GM18951 (cell line): ENCODE measurements at regions not wholly inside any gene's neighbourhood (a gene's known extent, or its start where the extent isn't known, plus 50 kb on each side); places are given as distances from the start of the nearest gene placed in this dataset.

Source experiments
- POLR2A ChIP-seq: IDR thresholded peaks from 4 replicates; pipeline ENCODE4 v1.6.1; 2011; ENCODE audit warnings: mild to moderate bottlenecking; ENCODE audit not compliant: insufficient read length, insufficient read depth; ENCODE audit errors: extremely low read depth
- in situ Hi-C: fragments of 300-500 bp; cut with MboI; formaldehyde crosslinking; loops from one replicate; pipeline ENCODE4 v1.12.0; 2022; ENCODE audit warnings: low sequenced_read_pairs, mixed read lengths, inconsistent platforms; ENCODE audit not compliant: unreplicated experiment

GRCh38 chr22:47629791-47630655, 867.6 kb downstream of the TBC1D22A start:
- in situ Hi-C loops = no loop called here

GRCh38 chr22:47629273-47629711, 866.8 kb downstream of the TBC1D22A start:
- in situ Hi-C loops = no loop called here
- TF ChIP-seq POLR2A = no peak

More at GRCh38 chr22:47629791-47630655, 867.6 kb downstream of the TBC1D22A start:
- TF ChIP-seq POLR2A = no peak

- in situ Hi-C loops = no loop called here
Measured at GRCh38 chr22:47628477-47629272, 866.2 kb downstream of the TBC1D22A start.

GRCh38 chr22:47627556-47628253, 865.3 kb downstream of the TBC1D22A start:
- TF ChIP-seq POLR2A = no peak
- in situ Hi-C loops = no loop called here

More at GRCh38 chr22:47628477-47629272, 866.2 kb downstream of the TBC1D22A start:
- TF ChIP-seq POLR2A = no peak

- no peak for TF ChIP-seq POLR2A
- in situ Hi-C loops = no loop called here
Measured at GRCh38 chr22:47626428-47627390, 864.3 kb downstream of the TBC1D22A start.

GRCh38 chr22:47625531-47626427, 863.3 kb downstream of the TBC1D22A start:
- in situ Hi-C loops = no loop called here
- TF ChIP-seq POLR2A = no peak

- TF ChIP-seq POLR2A = no peak
- in situ Hi-C loops = no loop called here
Measured at GRCh38 chr22:47625013-47625385, 862.5 kb downstream of the TBC1D22A start.

- in situ Hi-C loops = no loop called here
- no peak for TF ChIP-seq POLR2A
Measured at GRCh38 chr22:47624252-47625012, 862.0 kb downstream of the TBC1D22A start.

- no peak for TF ChIP-seq POLR2A
- in situ Hi-C loops = no loop called here
Measured at GRCh38 chr22:47623763-47624148, 861.3 kb downstream of the TBC1D22A start.

GRCh38 chr22:47623066-47623762, 860.8 kb downstream of the TBC1D22A start:
- in situ Hi-C loops = no loop called here
- TF ChIP-seq POLR2A = no peak
